ENCODE measurements at regions not wholly inside any gene's neighbourhood (a gene's known extent, or its start where the extent isn't known, plus 50 kb on each side); places are given as distances from the start of the nearest gene placed in this dataset.
"Not testable (repeated sequence)": the region's sequence is repeated elsewhere in the genome, so short reads cannot be mapped to it uniquely, and the experiment has no call there.

- intact Hi-C loops (cut with micrococcal nuclease), result no loop called here
Observed at GRCh38 chr17:33934696-33935095, 320.4 kb upstream of the CCL2 start.

DNA sequence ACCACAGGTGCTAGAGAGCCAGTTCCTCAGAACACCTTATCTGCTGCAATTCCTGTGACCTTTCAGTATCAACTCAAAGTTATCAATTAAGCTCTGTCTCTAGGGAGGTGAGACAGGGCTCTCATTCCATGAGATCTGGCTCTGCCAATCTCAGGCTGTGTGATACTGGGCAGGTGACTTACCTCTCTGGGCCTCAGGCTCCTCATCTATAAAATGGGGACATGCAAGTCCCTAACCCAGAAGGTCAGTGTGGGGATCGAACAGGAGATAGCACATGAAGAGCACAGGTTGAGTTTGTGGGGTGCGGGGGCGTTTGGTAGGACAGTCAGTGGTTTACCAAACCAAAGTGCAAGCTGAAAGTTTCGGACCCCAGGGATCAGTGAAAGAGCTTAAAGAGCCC is 319.3 kb upstream of the CCL2 start:
- intact Hi-C loops (cut with micrococcal nuclease), result no loop called here

- intact Hi-C loops (cut with micrococcal nuclease), result no loop called here
Observed at GRCh38 chr17:33936764-33937163, 318.3 kb upstream of the CCL2 start.

GRCh38 chr17:33939959-33940358 is 315.1 kb upstream of the CCL2 start:
- intact Hi-C loops (cut with micrococcal nuclease), result no loop called here

DNA sequence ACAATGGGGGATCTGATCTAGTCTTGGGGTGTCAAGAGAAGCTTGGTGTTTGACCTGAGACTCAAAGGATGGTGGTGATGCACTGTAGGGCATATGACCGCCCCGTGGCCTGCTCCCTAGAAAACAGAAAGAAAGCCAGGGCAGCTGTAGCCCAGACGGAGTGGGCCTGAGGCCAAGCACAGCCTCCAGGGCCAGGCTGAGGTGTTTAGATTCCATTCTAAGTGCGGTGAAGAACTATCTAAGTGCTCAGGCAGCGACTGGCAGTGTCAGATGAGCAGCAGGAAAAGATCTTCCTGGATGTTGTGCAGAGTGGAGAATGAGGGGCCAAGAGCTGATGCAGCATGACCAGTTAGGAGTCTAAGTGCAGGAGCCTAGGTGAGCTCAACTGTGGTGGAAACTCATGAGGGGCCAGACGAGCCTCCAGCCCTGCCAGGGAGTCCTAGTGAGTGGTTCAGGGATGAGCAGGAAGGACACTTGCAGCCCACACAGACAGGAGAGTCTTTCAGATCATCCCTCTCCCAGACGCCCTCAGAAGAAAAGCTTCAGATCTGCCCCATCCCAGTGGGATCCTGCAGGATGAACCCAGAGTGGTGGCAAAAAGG is 314.2 kb upstream of the CCL2 start:
- intact Hi-C loops (cut with micrococcal nuclease), result no loop called here

GRCh38 chr17:33941744-33942143 is 313.3 kb upstream of the CCL2 start:
- intact Hi-C loops (cut with micrococcal nuclease), result no loop called here

- intact Hi-C loops (cut with micrococcal nuclease), result no loop called here
Observed at GRCh38 chr17:33942414-33942813, 312.7 kb upstream of the CCL2 start.

DNA sequence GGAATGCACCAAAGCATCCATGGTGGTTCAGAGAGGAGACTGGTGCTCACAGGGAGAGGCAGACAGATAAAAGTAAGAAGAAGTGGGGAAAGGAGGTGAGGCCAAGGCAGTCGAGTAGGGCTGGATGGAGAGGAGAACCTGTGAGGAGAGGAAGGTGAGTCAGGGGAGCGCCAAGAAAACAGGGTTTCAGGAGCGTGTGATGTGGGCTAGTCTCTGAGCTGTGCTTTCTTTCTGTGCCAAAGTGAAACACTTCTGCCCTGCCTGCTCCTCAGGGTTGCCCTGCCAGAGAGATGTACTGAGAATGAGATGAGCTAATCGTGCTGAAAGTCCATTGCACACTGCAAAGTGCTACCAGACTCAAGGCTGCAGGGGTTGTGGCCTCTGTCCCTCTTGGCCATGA is 310.7 kb upstream of the CCL2 start:
- intact Hi-C loops (cut with micrococcal nuclease), result no loop called here

GRCh38 chr17:33944826-33945225 is 310.3 kb upstream of the CCL2 start:
- intact Hi-C loops (cut with micrococcal nuclease), result no loop called here

DNA sequence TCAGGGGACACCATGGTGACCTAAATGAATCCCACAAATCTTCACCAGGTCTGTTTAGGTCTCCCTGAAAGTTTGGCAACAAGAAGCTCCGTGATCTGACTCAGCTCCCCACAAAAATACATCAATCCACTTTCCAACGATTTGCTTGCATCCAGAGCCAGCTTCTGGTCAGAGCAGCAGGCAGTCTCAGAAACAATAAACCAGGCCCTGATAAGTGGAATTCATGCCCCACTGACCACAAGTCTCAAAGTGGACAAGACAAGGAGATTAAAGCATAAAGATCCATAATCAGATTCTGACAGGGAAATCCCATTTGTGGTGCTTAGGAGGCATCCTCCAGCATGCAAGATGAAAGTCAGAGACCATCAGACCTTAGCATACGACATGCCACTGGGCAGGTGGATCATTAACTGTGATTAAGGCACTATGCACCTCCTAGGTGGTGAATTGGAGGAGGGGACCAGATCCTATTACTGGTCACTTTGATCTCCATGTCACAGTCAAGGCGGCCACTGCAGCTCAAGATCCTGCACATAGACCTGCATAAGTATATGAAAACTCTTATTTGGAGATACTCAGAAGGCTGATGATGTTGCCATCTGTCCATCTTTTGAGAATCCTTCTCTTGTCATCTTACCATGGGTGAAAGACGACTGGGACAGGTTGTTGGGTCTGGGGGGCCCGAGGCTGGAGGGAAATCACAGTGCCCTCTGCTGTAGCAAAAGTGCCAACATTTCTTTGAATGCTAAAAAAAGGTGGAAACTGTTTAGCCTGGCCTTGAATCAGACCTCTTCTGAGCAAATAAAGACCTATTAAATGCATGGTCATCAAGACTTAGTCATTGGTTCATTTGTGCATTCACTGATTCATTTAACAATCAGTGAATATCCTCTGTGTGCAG is 309.2 kb upstream of the CCL2 start:
- intact Hi-C loops (cut with micrococcal nuclease), result no loop called here

DNA sequence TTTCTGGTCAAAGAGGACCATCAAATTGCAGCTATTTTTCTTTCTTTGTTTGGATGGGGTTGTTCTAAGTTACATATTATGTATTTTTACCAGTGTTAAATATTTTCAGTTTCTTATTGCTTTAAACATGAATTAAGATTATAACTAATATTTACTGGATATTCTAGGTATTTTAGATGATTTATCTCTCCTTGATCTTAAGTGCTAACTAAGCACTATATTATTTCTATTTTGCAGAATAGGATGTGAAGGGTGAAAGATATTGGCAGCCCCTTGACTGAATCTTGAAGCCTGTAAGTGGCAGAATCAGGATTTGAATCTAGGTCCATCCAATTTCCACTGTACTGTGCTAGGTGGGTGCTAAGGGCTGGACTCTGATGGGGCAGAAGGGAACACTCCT is 307.3 kb upstream of the CCL2 start:
- intact Hi-C loops (cut with micrococcal nuclease), result no loop called here

- intact Hi-C loops (cut with micrococcal nuclease), result no loop called here
Observed at GRCh38 chr17:33948309-33948708, 306.8 kb upstream of the CCL2 start.

DNA sequence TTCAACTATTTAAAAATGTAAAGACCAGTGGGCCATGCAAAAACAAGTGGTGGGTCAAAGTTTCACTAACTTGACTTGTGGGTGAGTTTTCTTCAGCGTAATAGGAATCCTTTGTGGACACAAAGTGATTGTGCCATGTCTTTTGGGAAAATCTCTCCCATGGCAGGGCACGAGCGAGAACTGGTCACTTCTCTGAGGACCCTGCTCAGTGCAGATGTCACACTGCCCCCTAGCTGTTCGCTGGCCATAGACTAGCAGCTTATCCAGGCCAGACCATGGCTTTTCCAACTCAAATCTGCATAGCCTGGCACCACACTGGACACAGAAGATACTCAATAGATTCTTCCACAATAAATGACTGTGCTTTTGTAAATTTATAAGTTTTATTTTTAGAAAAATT is 306.0 kb upstream of the CCL2 start:
- intact Hi-C loops (cut with micrococcal nuclease), result no loop called here

GRCh38 chr17:33950061-33950460 is 305.0 kb upstream of the CCL2 start:
- intact Hi-C loops (cut with micrococcal nuclease), result no loop called here

GRCh38 chr17:33952425-33952824 is 302.7 kb upstream of the CCL2 start:
- intact Hi-C loops (cut with micrococcal nuclease), result no loop called here

DNA sequence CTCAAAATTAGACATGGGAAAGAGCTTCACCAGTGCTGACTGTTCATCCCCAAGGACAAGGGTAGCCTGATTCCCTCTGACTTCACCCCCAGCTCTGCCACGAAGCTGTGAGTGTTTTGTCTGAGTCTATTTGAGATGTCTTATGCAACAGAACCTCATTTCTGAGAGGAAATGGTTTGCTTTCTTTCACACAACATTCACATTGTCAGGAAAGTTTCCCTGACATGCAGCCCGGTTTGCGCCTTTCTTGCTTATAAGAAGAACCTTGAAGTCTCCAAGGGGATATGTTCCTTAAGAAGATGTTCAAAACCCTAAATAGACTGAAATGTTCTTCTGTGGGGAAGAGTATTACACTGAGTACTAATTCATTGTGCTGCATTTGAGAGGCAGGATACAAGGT is 300.5 kb upstream of the CCL2 start:
- intact Hi-C loops (cut with micrococcal nuclease), result no loop called here

- intact Hi-C loops (cut with micrococcal nuclease), result no loop called here
Observed at GRCh38 chr17:33955461-33955860, 299.6 kb upstream of the CCL2 start.

DNA sequence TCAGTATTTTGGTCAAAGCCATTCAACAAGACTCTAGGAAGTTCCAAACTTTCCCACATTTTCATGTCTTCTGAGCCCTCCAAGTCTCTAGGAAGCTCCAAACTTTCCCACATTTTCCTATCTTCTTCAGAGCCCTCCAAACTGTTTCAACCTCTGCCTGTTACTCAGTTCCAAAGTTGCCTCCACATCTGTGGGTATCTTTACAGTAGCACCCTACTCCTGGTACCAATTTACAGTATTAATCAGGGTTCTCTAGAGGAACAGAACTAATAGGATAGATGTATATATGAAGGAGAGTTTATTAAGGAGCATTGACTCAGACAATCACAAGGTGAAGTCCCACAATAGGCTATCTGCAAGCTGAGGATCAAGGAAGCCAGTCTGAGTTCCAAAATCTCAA is 296.0 kb upstream of the CCL2 start:
- intact Hi-C loops (cut with micrococcal nuclease), result not testable (repeated sequence)

GRCh38 chr17:33962857-33963655 is 292.0 kb upstream of the CCL2 start:
- intact Hi-C loops (cut with micrococcal nuclease), result loop anchor here (10.0 kb wide), 1 partner anchor 402 kb away; the partner anchor contains the start of gene CCL1

DNA sequence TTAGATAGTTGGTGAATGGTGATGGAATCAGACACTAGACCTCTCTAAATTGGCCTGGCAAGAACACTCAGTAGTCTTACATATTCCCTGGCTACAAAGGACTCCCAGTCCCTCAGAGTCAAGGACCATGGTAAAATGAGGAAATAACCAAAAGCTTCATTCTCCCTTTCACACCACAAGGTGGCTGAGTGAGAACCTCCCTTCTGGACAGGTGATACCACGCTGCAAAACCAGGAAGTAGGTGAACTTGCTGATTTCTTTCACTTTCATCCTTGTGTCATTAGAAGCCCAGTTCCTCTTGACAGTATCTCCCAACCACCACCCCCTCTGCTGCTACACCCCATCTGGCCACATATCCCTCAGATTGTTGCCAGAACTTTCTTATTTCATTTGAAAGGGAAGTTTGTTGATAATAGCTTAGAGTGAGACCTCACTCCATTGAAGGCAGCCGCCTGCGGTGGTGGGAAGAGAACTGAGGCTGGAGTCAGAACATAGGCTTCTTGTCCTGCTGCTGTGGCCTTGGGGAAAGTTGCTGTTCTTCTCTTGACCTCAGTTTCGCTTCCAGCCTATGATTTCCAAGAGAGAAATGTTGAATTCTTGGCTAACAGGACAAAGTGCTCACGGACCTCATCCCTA is 290.6 kb upstream of the CCL2 start:
- intact Hi-C loops (cut with micrococcal nuclease), result loop anchor here (10.0 kb wide), 1 partner anchor 400 kb away; the partner anchor contains the start of gene CCL1

- intact Hi-C loops (cut with micrococcal nuclease), result loop anchor here (10.0 kb wide), 1 partner anchor 398 kb away; the partner anchor contains the start of gene CCL1
Observed at GRCh38 chr17:33966410-33967059, 288.6 kb upstream of the CCL2 start.

All from T-helper 1 cell treated with Interleukin-12 subunit alpha and Interleukin-12 subunit beta and Interleukin-4 antibody, amounts not matched to agents 30 ng/mL and 1 ng/mL, for 36 hours (primary cell).